GM12864 (cell line): ENCODE measurements at regions not wholly inside any gene's neighbourhood (a gene's known extent, or its start where the extent isn't known, plus 50 kb on each side); places are given as distances from the start of the nearest gene placed in this dataset.

ENCODE experiments used
- DNase-seq: peaks from one replicate; pipeline ENCODE4 v3.0.0-alpha.2; 2011; ENCODE audit warnings: low read depth
- H3K4me3 ChIP-seq: 2 replicates; pipeline ENCODE4 v1.5.1; 2011; ENCODE audit warnings: mild to moderate bottlenecking, low read depth, low read length, control low read depth
- CTCF ChIP-seq: IDR thresholded peaks from 2 replicates; pipeline ENCODE4 v1.5.1; 2011; ENCODE audit warnings: low read depth, mild to moderate bottlenecking, moderate library complexity, low read length, control low read depth, inconsistent platforms; ENCODE audit errors: missing control alignments

GRCh38 chr2:195587966-195588365 is 69.1 kb upstream of the SLC39A10 start:
- DNase-seq: no peak
- no peak overlapping the region for H3K4me3 ChIP-seq
- no peak for TF ChIP-seq CTCF

- no peak for DNase-seq
- H3K4me3 ChIP-seq: no peak overlapping the region
- no peak for TF ChIP-seq CTCF
Observed at GRCh38 chr2:195586062-195586714, 70.8 kb upstream of the SLC39A10 start.

GRCh38 chr2:195582188-195582587 is 74.8 kb upstream of the SLC39A10 start:
- no peak overlapping the region for H3K4me3 ChIP-seq
- no peak for TF ChIP-seq CTCF
- no peak for DNase-seq

GRCh38 chr2:195579776-195580555 is 77.1 kb upstream of the SLC39A10 start:
- no peak for TF ChIP-seq CTCF
- H3K4me3 ChIP-seq: no peak overlapping the region
- DNase-seq: no peak

DNA sequence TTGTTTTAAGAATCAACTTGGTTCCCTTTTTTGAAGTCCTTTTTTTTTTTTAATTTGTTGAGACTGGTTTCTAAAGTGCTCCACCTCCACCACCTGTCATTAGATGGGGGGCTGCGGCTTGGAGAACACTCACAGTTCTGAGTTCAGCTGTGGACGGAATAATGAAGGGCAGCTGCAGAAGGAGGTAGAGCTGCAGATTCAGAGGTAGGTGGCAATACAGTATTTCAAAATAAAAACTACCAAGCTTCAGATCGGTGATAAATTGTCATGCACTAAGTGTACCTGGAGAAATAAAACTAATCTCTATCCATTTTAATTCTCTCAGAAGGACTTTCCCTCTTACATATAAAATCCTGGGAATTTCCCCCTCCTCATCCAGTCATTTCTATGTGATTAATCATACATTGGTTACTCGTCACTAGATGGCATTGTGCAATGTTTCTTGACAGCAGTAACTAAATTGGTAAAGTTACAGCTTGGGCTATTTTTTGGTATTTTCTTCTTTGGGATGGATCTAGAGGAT is 81.1 kb upstream of the SLC39A10 start:
- no peak for TF ChIP-seq CTCF
- no peak for DNase-seq
- no peak overlapping the region for H3K4me3 ChIP-seq

DNA sequence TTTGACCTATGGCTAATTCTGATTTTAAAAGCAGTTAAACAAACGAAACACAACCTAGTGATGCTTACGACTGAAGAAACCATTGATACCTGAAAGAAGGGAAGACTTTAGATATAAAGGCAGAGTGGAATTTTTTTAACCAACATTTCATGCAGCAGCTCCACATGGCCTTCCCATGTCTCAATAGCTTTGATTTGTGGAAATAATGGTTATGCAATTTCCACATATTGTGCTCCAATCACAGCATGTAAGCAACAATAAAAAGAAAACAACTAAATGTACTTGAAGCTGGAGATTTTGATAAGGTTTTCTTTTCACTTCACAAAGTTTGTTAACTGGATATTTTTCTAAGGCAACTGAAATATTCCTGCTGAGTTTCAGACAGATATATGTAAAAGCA is 82.0 kb upstream of the SLC39A10 start:
- DNase-seq: no peak
- no peak for TF ChIP-seq CTCF
- H3K4me3 ChIP-seq: no peak overlapping the region
